CD4-positive, alpha-beta T cell (primary cell): ENCODE measurements at regions not wholly inside any gene's neighbourhood (a gene's known extent, or its start where the extent isn't known, plus 50 kb on each side); places are given as distances from the start of the nearest gene placed in this dataset.

Experiments used
- ATAC-seq: fragments of 200-7000 bp; cut with Tn5 transposase; one replicate; pipeline ENCODE4 v1.10.0; 2022; ENCODE audit warnings: mild to moderate bottlenecking; ENCODE audit not compliant: poor library complexity
- CTCF ChIA-PET: fragments of 350-600 bp; sonication (Branson Sonifier 250); formaldehyde crosslinking; loops from one replicate; lab custom pipeline; 2021; ENCODE audit warnings: antibody characterized with exemption, inconsistent platforms; lab: Charles Lee
- POLR2A ChIA-PET: fragments of 350-600 bp; sonication (Branson Sonifier 250); formaldehyde crosslinking; loops from one replicate; lab custom pipeline; 2021; ENCODE audit warnings: antibody characterized with exemption, inconsistent platforms; lab: Charles Lee
- DNase-seq, 14 experiments: peaks; one replicate each; pipeline ENCODE4 v3.0.0-alpha.2; 2013 to 2020; ENCODE audit warnings: mixed read lengths in 2 of 14
- H3K27ac ChIP-seq, 2 donors: one replicate each; pipeline versions ENCODE4 v1.5.1 to v1.7.0; 2013; ENCODE audit warnings: low read length in 2 of 2, low read depth in 1 of 2, mild to moderate bottlenecking in 1 of 2
- H3K27me3 ChIP-seq, 2 experiments: 1 replicate in 1 of 2; 2 replicates in 1 of 2; pipeline versions ENCODE4 v1.6.1 to v1.7.0; 2013; ENCODE audit warnings: low read length in 2 of 2, control low read depth in 1 of 2, mild to moderate bottlenecking in 1 of 2, moderate library complexity in 1 of 2; ENCODE audit not compliant: insufficient read depth in 2 of 2, control insufficient read depth in 1 of 2
- H3K36me3 ChIP-seq: one replicate; pipeline ENCODE4 v1.6.1; 2013; ENCODE audit warnings: low read length, control low read depth; ENCODE audit not compliant: insufficient read depth
- H3K4me1 ChIP-seq: one replicate; pipeline ENCODE4 v1.6.1; 2013; ENCODE audit warnings: low read length, control low read depth; ENCODE audit not compliant: insufficient read depth
- H3K4me3 ChIP-seq: one replicate; pipeline ENCODE4 v1.5.1; 2013; ENCODE audit warnings: mild to moderate bottlenecking, low read length, moderate library complexity
- H3K9me3 ChIP-seq, 2 experiments: 1 replicate in 1 of 2; 2 replicates in 1 of 2; pipeline versions ENCODE4 v1.6.1 to v1.7.0; 2013; ENCODE audit warnings: low read length in 2 of 2, mild to moderate bottlenecking in 2 of 2, control low read depth in 1 of 2, moderate library complexity in 1 of 2; ENCODE audit not compliant: control insufficient read depth in 1 of 2, insufficient read depth in 1 of 2
- H3K27ac Mint-ChIP-seq: one replicate; pipeline ENCODE4 v1.8.0; 2020; ENCODE audit warnings: mixed read lengths
- H3K27me3 Mint-ChIP-seq: one replicate; pipeline ENCODE4 v1.8.0; 2021; ENCODE audit warnings: mixed read lengths
- H3K36me3 Mint-ChIP-seq: one replicate; pipeline ENCODE4 v1.8.0; 2021; ENCODE audit warnings: low read depth, mixed read lengths
- H3K4me1 Mint-ChIP-seq: one replicate; pipeline ENCODE4 v1.8.0; 2021; ENCODE audit warnings: low read depth, mixed read lengths
- H3K4me3 Mint-ChIP-seq: one replicate; pipeline ENCODE4 v1.8.0; 2020; ENCODE audit warnings: mild to moderate bottlenecking, mixed read lengths
- H3K9me3 Mint-ChIP-seq: one replicate; pipeline ENCODE4 v1.8.0; 2020; ENCODE audit warnings: mixed read lengths
- CTCF ChIP-seq: fragments of 200-600 bp; IDR thresholded peaks from one replicate; pipeline ENCODE4 v1.8.0; 2022; ENCODE audit warnings: antibody characterized with exemption, mild to moderate bottlenecking
- intact Hi-C, 2 experiments: fragments of 100-400 bp; cut with DNase I in 1 of 2; cut with micrococcal nuclease in 1 of 2; formaldehyde crosslinking; loops; one replicate each; pipeline versions ENCODE4 v1.15.1 to v1.9.0; 2023 to 2025; cut with DNase I, micrococcal nuclease

- H3K36me3 ChIP-seq: no peaks in the 10 kb centered on the region
- no peak overlapping the region for H3K27ac ChIP-seq
- H3K27me3 ChIP-seq: no peaks in the 10 kb centered on the region
- no peaks in the 10 kb centered on the region for H3K9me3 ChIP-seq
- no peak overlapping the region for H3K27ac Mint-ChIP-seq
- no peak for TF ChIP-seq CTCF
- no peak overlapping the region for H3K4me3 ChIP-seq
- H3K4me1 ChIP-seq: no peaks in the 10 kb centered on the region
- intact Hi-C loops: no loop called here
- ATAC-seq: no peak
- no peak overlapping the region for H3K4me3 Mint-ChIP-seq
- no peaks in the 10 kb centered on the region for H3K4me1 Mint-ChIP-seq
- H3K36me3 Mint-ChIP-seq: no peaks in the 10 kb centered on the region
- H3K27me3 Mint-ChIP-seq: no peaks in the 10 kb centered on the region
- H3K9me3 Mint-ChIP-seq: no peaks in the 10 kb centered on the region
- ChIA-PET POLR2A (no interaction called here), CTCF (interaction anchor here (0.5 kb wide), 1 partner anchor 49 kb away, joined by 3 read pairs; no protein-coding TSS in a partner anchor)
- DNase-seq: no peak
Measured at GRCh38 chr2:153004627-153005026, 286.2 kb downstream of the ARL6IP6 start.

- Histone ChIP-seq H3K9me3 (peaks cover 0 to 4% of the 10 kb centered on the region in 2 experiments), H3K36me3 (no peaks in the 10 kb centered on the region), H3K4me3 (no peak overlapping the region), H3K4me1 (no peaks in the 10 kb centered on the region), H3K27me3 (no peaks in the 10 kb centered on the region), H3K27ac (no peak overlapping the region)
- H3K27me3 Mint-ChIP-seq: no peaks in the 10 kb centered on the region
- POLR2A ChIA-PET: no interaction called here
- DNase-seq (no peak), ATAC-seq (no peak)
- TF ChIP-seq CTCF: no peak
- no peak overlapping the region for H3K27ac Mint-ChIP-seq
- intact Hi-C loops: no loop called here
- peaks cover 2% of the 10 kb centered on the region for H3K9me3 Mint-ChIP-seq
- H3K36me3 Mint-ChIP-seq: no peaks in the 10 kb centered on the region
- CTCF ChIA-PET: no interaction called here
- no peaks in the 10 kb centered on the region for H3K4me1 Mint-ChIP-seq
- H3K4me3 Mint-ChIP-seq: no peak overlapping the region
Measured at GRCh38 chr2:152974146-152974545, 255.7 kb downstream of the ARL6IP6 start.

- POLR2A ChIA-PET: no interaction called here
Measured at GRCh38 chr2:152971685-152972084, 253.3 kb downstream of the ARL6IP6 start.

More at GRCh38 chr2:152971685-152972084, 253.3 kb downstream of the ARL6IP6 start:
- TF ChIP-seq CTCF: no peak
- no peak for ATAC-seq
- no peak overlapping the region for H3K27ac ChIP-seq
- CTCF ChIA-PET: no interaction called here
- H3K36me3 ChIP-seq: no peaks in the 10 kb centered on the region
- H3K9me3 Mint-ChIP-seq: peaks cover 5% of the 10 kb centered on the region
- intact Hi-C loops: no loop called here
- H3K4me1 ChIP-seq: no peaks in the 10 kb centered on the region
- no peak overlapping the region for H3K27ac Mint-ChIP-seq
- H3K4me3 ChIP-seq: no peak overlapping the region
- H3K27me3 Mint-ChIP-seq: no peaks in the 10 kb centered on the region
- no peaks in the 10 kb centered on the region for H3K27me3 ChIP-seq
- no peaks in the 10 kb centered on the region for H3K4me1 Mint-ChIP-seq
- DNase-seq: no peak
- H3K36me3 Mint-ChIP-seq: no peaks in the 10 kb centered on the region
- H3K4me3 Mint-ChIP-seq: no peak overlapping the region
- H3K9me3 ChIP-seq: peaks cover 0 to 4% of the 10 kb centered on the region in 2 experiments
